Breast epithelium (tissue), 3 donors: ENCODE measurements at regions not wholly inside any gene's neighbourhood (a gene's known extent, or its start where the extent isn't known, plus 50 kb on each side); places are given as distances from the start of the nearest gene placed in this dataset.

ENCODE experiments used
- CTCF ChIP-seq, 3 donors: fragments of 450-650 bp; IDR thresholded peaks; one replicate each; pipeline ENCODE4 v1.5.1; 2016 to 2017; ENCODE audit warnings: antibody characterized with exemption in 3 of 3, mild to moderate bottlenecking in 3 of 3, moderate library complexity in 3 of 3
- POLR2AphosphoS5 ChIP-seq, 3 donors: sonication (generic); formaldehyde crosslinking; IDR thresholded peaks; one replicate each; pipeline ENCODE4 v1.6.1; 2017; ENCODE audit warnings: antibody characterized with exemption in 3 of 3

- TF ChIP-seq CTCF (IDR thresholded peaks at IDR 0.05) (no peak), POLR2AphosphoS5 (IDR thresholded peaks at IDR 0.05) (no peak)
Observed at GRCh38 chr17:33716957-33717356, 423.9 kb upstream of the ASIC2 start.
